Nephron progenitor cell (in vitro differentiated cells): ENCODE measurements at regions not wholly inside any gene's neighbourhood (a gene's known extent, or its start where the extent isn't known, plus 50 kb on each side); places are given as distances from the start of the nearest gene placed in this dataset.

Source experiments
- DNase-seq: peaks from one replicate; pipeline ENCODE4 v3.0.0; 2021
- H3K27ac Mint-ChIP-seq: 2 replicates; pipeline ENCODE4 v1.8.0; 2021; ENCODE audit warnings: mild to moderate bottlenecking, moderate library complexity, mixed read lengths
- H3K27me3 Mint-ChIP-seq: 2 replicates; pipeline ENCODE4 v1.8.0; 2021; ENCODE audit warnings: mild to moderate bottlenecking, low read depth, mixed read lengths; ENCODE audit not compliant: poor library complexity
- H3K36me3 Mint-ChIP-seq: 2 replicates; pipeline ENCODE4 v1.8.0; 2021; ENCODE audit warnings: low read depth, mixed read lengths
- H3K4me1 Mint-ChIP-seq: 2 replicates; pipeline ENCODE4 v1.8.0; 2021; ENCODE audit warnings: mixed read lengths
- H3K4me3 Mint-ChIP-seq: 2 replicates; pipeline ENCODE4 v1.8.0; 2021; ENCODE audit warnings: mild to moderate bottlenecking, moderate library complexity, mixed read lengths
- H3K9me3 Mint-ChIP-seq: 2 replicates; pipeline ENCODE4 v1.8.0; 2021; ENCODE audit warnings: mild to moderate bottlenecking, moderate library complexity, mixed read lengths
- TF ChIP-seq, protein P1 (sequence below): fragments of 200-600 bp; sonication (generic); IDR thresholded peaks from 2 replicates; pipeline ENCODE4 v1.5.0; 2021; ENCODE audit warnings: antibody characterized with exemption

DNA sequence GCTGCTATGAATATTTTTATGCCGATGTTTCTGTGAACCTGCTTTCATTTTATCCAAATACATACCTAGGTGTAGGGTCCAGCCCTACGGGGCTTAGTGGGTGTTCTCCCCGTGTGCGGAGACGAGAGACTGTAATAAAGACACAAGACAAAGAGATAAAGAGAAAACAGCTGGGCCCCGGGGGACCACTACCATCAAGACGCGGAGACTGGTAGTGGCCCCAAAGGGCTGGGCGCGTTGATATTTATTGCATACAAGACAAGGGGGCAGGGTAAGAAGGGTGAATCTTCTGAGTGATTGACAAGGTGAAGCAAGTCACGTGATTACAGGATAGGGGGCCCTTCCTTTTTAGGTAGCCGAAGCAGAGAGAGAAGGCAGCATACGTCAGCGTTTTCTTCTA lies 920.1 kb downstream of the BRD1 start:
- H3K36me3 Mint-ChIP-seq = no peaks in the 10 kb centered on the region
- DNase-seq = no peak
- no peak overlapping the region for H3K4me3 Mint-ChIP-seq
- H3K4me1 Mint-ChIP-seq = peaks cover 21% of the 10 kb centered on the region
- TF ChIP-seq, protein P1, sequence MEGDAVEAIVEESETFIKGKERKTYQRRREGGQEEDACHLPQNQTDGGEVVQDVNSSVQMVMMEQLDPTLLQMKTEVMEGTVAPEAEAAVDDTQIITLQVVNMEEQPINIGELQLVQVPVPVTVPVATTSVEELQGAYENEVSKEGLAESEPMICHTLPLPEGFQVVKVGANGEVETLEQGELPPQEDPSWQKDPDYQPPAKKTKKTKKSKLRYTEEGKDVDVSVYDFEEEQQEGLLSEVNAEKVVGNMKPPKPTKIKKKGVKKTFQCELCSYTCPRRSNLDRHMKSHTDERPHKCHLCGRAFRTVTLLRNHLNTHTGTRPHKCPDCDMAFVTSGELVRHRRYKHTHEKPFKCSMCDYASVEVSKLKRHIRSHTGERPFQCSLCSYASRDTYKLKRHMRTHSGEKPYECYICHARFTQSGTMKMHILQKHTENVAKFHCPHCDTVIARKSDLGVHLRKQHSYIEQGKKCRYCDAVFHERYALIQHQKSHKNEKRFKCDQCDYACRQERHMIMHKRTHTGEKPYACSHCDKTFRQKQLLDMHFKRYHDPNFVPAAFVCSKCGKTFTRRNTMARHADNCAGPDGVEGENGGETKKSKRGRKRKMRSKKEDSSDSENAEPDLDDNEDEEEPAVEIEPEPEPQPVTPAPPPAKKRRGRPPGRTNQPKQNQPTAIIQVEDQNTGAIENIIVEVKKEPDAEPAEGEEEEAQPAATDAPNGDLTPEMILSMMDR = no peak
- peaks cover 8% of the 10 kb centered on the region for H3K27me3 Mint-ChIP-seq
- H3K27ac Mint-ChIP-seq = no peak overlapping the region
- H3K9me3 Mint-ChIP-seq = no peaks in the 10 kb centered on the region

DNA sequence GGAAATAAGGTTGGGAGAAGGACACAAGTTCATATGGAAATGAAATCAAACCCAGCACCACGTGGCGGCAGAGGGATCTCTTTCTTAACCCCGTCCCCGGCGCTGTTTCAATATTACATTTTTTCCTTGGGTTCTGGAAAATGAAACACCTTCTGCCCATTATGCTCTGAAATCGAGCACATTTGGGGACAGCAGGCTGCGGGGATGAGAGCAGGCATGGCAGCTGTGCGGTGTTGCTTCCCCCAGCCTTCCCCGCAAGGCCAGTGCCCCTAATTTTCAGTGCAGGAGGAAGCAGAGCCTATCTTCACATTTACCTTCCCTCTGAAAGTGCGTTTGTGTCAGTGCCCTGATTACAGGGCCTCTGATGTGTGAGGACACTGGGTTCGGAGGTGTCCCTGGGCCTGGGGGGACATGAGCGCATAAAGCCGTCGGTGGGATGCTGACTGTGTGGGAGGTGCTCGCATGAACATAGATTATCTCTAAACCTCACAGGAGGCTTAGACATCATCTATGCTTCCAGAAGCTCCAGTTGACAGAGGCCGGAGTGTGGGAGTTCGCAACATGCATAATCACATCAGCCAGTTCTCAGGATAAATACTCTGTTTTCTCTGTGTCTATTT lies 921.3 kb downstream of the BRD1 start:
- Mint-ChIP-seq H3K27me3 (peaks cover 8% of the 10 kb centered on the region), H3K36me3 (no peaks in the 10 kb centered on the region), H3K27ac (peak overlapping the region; percentile 25), H3K9me3 (no peaks in the 10 kb centered on the region), H3K4me3 (no peak overlapping the region), H3K4me1 (peaks cover 21% of the 10 kb centered on the region)
- DNase-seq = no peak
- TF ChIP-seq, protein P1 = no peak

DNA sequence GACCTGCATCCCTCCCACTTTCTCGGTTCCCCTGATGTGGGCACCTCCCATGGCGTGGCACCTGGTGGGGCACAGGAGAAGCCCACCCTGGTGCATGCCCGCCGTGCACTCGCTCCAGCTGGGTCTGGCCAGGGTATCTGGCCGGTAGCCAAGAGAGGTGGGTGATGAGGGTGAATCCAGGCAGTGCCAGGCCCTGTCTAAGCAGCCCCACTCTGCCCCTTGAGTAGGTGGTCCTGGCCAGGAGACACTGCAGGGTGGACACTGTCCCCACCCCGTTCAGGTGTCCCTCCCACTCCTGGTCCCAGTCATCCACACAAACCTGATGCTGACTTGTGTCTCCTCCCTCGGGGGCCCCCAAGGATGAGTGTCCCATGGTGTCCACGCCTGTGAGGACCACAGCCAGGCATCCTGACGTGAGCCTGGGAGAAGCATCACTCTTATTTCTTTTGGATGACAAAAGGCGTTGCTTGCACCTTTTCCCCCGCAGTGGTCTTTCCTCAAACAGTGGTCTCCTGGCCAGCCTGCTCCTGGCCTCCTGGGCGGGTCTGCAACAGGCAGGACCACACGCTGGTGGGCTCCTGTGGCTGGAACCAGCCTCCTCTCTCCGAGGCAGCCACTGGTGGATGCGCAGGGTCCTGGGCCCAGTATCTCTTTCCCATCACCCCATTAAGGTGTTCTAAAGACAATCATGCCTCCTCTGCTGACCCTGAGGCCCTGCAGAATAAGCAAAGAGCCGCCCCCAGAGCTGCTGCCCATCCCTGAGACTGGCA lies 922.3 kb downstream of the BRD1 start:
- Mint-ChIP-seq H3K27me3 (peaks cover 8% of the 10 kb centered on the region), H3K4me3 (no peak overlapping the region), H3K4me1 (peaks cover 21% of the 10 kb centered on the region), H3K36me3 (no peaks in the 10 kb centered on the region), H3K27ac (no peak overlapping the region), H3K9me3 (no peaks in the 10 kb centered on the region)
- TF ChIP-seq, protein P1 = no peak
- no peak for DNase-seq

GRCh38 chr22:48902983-48903650 lies 924.6 kb downstream of the BRD1 start:
- Mint-ChIP-seq H3K9me3 (no peaks in the 10 kb centered on the region), H3K4me3 (no peak overlapping the region), H3K36me3 (no peaks in the 10 kb centered on the region), H3K4me1 (peaks cover 9% of the 10 kb centered on the region), H3K27ac (no peak overlapping the region), H3K27me3 (peaks cover 10% of the 10 kb centered on the region)
- TF ChIP-seq, protein P1 = no peak
- no peak for DNase-seq

DNA sequence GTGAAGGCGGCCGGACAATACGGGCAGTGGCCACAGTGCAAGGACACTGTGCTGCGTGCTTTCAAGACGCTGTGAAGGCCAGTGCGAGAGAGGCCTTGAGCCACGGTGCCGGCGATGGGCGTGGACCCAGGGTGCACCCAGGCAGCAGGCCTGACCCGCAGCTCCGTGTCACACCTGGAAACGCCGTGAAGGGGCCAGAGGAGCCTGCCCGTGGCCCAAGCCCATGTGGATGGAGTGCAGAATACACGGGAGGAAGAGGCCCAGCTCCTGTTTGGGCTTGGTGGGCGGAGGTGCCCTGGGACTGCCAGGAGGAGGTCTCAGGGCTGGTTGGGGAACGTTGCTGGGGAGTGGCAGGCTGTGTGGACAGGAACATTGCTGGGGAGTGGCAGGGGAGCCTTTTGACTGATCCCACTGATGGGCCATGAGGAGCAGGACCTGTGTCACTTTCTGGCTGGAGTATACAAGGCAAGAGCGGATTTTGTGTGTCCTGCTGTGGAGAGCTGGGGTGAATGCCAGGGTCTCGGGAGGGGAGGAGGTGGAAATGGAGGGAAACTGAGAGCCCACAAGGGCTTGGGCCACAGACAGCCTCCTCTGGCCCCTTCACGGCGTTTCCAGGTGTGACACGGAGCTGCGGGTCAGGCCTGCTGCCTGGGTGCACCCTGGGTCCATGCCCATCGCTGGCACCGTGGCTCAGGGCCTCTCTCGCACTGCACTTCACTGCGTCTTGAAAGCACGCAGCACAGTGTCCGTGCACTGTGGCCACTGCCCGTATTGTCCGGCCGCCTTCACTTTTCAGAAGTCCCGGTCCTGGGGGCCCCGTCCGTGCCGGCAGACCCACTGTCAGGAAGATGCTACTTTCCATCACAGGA lies 925.4 kb downstream of the BRD1 start:
- no peaks in the 10 kb centered on the region for H3K36me3 Mint-ChIP-seq
- H3K4me3 Mint-ChIP-seq = no peak overlapping the region
- H3K4me1 Mint-ChIP-seq = peaks cover 2% of the 10 kb centered on the region
- no peaks in the 10 kb centered on the region for H3K9me3 Mint-ChIP-seq
- H3K27ac Mint-ChIP-seq = no peak overlapping the region
- no peak for DNase-seq
- peaks cover 10% of the 10 kb centered on the region for H3K27me3 Mint-ChIP-seq
- TF ChIP-seq, protein P1 = no peak
